ENCODE measurements at regions not wholly inside any gene's neighbourhood (a gene's known extent, or its start where the extent isn't known, plus 50 kb on each side); places are given as distances from the start of the nearest gene placed in this dataset.

- Histone ChIP-seq H3K27me3 (no peaks in the 10 kb centered on the region), H3K4me3 (no peak overlapping the region), H3K36me3 (no peaks in the 10 kb centered on the region), H3K79me2 (ENCODE audit: low read depth) (no peaks in the 10 kb centered on the region), H4K20me1 (ENCODE audit: low read depth) (no peaks in the 10 kb centered on the region), H3K4me2 (no peak overlapping the region), H2AFZ (replicated peaks) (no peak overlapping the region), H3K9ac (no peak overlapping the region), H3K9me3 (ENCODE audit: low read depth) (no peaks in the 10 kb centered on the region), H3F3A (ENCODE audit: low read depth) (no peaks in the 10 kb centered on the region), H3K27ac (no peak overlapping the region), H3K4me1 (no peaks in the 10 kb centered on the region)
- no peaks in the 10 kb centered on the region for H3K4me1 Mint-ChIP-seq
- H3K36me3 Mint-ChIP-seq, result no peaks in the 10 kb centered on the region
- H3K27ac Mint-ChIP-seq, result no peak overlapping the region
- no peaks in the 10 kb centered on the region for H3K9me3 Mint-ChIP-seq
- no peaks in the 10 kb centered on the region for H3K27me3 Mint-ChIP-seq (ENCODE audit: insufficient read depth, low read depth)
- no peak for DNase-seq (ENCODE audit: low spot score)
- TF ChIP-seq EZH2phosphoT487 (IDR thresholded peaks at IDR 0.05) (no peak), EZH2 (IDR thresholded peaks at IDR 0.05) (no peak), CTCF (IDR thresholded peaks at IDR 0.05) (no peak)
- no peak overlapping the region for H3K4me3 Mint-ChIP-seq
Measured at GRCh38 chr13:86161257-86161656, 362.0 kb upstream of the SLITRK6 start.

GRCh38 chr13:86155756-86156155, 356.5 kb upstream of the SLITRK6 start:
- Histone ChIP-seq H3K9ac (no peak overlapping the region), H3K4me3 (no peak overlapping the region), H3K27me3 (no peaks in the 10 kb centered on the region), H3K4me2 (no peak overlapping the region), H3K9me3 (ENCODE audit: low read depth) (no peaks in the 10 kb centered on the region), H3K79me2 (ENCODE audit: low read depth) (no peaks in the 10 kb centered on the region), H3K27ac (no peak overlapping the region), H3K36me3 (no peaks in the 10 kb centered on the region), H4K20me1 (ENCODE audit: low read depth) (no peaks in the 10 kb centered on the region), H3K4me1 (no peaks in the 10 kb centered on the region), H3F3A (ENCODE audit: low read depth) (no peaks in the 10 kb centered on the region), H2AFZ (replicated peaks) (no peak overlapping the region)
- Mint-ChIP-seq H3K9me3 (no peaks in the 10 kb centered on the region), H3K4me1 (no peaks in the 10 kb centered on the region), H3K4me3 (no peak overlapping the region), H3K36me3 (no peaks in the 10 kb centered on the region), H3K27me3 (ENCODE audit: insufficient read depth, low read depth) (no peaks in the 10 kb centered on the region), H3K27ac (no peak overlapping the region)
- DNase-seq (ENCODE audit: low spot score), result peak; percentile 8
- TF ChIP-seq CTCF (IDR thresholded peaks at IDR 0.05) (no peak), EZH2phosphoT487 (IDR thresholded peaks at IDR 0.05) (no peak)

- H2AFZ ChIP-seq (replicated peaks), result no peak overlapping the region
- Mint-ChIP-seq H3K4me1 (no peaks in the 10 kb centered on the region), H3K27me3 (ENCODE audit: insufficient read depth, low read depth) (no peaks in the 10 kb centered on the region), H3K9me3 (no peaks in the 10 kb centered on the region), H3K27ac (no peak overlapping the region), H3K36me3 (no peaks in the 10 kb centered on the region), H3K4me3 (no peak overlapping the region)
- H3K27me3 ChIP-seq, result no peaks in the 10 kb centered on the region
- no peaks in the 10 kb centered on the region for H4K20me1 ChIP-seq (ENCODE audit: low read depth)
- no peak overlapping the region for H3K4me3 ChIP-seq
- H3K36me3 ChIP-seq, result no peaks in the 10 kb centered on the region
- no peaks in the 10 kb centered on the region for H3K4me1 ChIP-seq
- H3F3A ChIP-seq (ENCODE audit: low read depth), result no peaks in the 10 kb centered on the region
- no peak overlapping the region for H3K4me2 ChIP-seq
- TF ChIP-seq EZH2phosphoT487 (IDR thresholded peaks at IDR 0.05) (no peak), EZH2 (IDR thresholded peaks at IDR 0.05) (no peak), CTCF (IDR thresholded peaks at IDR 0.05) (no peak)
- H3K9me3 ChIP-seq (ENCODE audit: low read depth), result no peaks in the 10 kb centered on the region
- H3K79me2 ChIP-seq (ENCODE audit: low read depth), result no peaks in the 10 kb centered on the region
- no peak overlapping the region for H3K9ac ChIP-seq
- no peak overlapping the region for H3K27ac ChIP-seq
- no peak for DNase-seq (ENCODE audit: low spot score)
Measured at GRCh38 chr13:86142080-86142479, 342.9 kb upstream of the SLITRK6 start.

GRCh38 chr13:86135856-86136255, 336.6 kb upstream of the SLITRK6 start:
- Mint-ChIP-seq H3K36me3 (no peaks in the 10 kb centered on the region), H3K27ac (no peak overlapping the region), H3K4me3 (no peak overlapping the region), H3K4me1 (no peaks in the 10 kb centered on the region), H3K9me3 (no peaks in the 10 kb centered on the region), H3K27me3 (ENCODE audit: insufficient read depth, low read depth) (no peaks in the 10 kb centered on the region)
- Histone ChIP-seq H4K20me1 (ENCODE audit: low read depth) (no peaks in the 10 kb centered on the region), H3K4me3 (no peak overlapping the region), H3K4me2 (no peak overlapping the region), H3K9me3 (ENCODE audit: low read depth) (no peaks in the 10 kb centered on the region), H3K27me3 (no peaks in the 10 kb centered on the region), H3K4me1 (no peaks in the 10 kb centered on the region), H3K9ac (no peak overlapping the region), H3K36me3 (no peaks in the 10 kb centered on the region), H3K79me2 (ENCODE audit: low read depth) (no peaks in the 10 kb centered on the region), H3K27ac (no peak overlapping the region), H3F3A (ENCODE audit: low read depth) (no peaks in the 10 kb centered on the region), H2AFZ (replicated peaks) (peak overlapping the region; percentile 50)
- DNase-seq (ENCODE audit: low spot score), result no peak
- TF ChIP-seq EZH2phosphoT487 (IDR thresholded peaks at IDR 0.05) (no peak), EZH2 (IDR thresholded peaks at IDR 0.05) (no peak), CTCF (IDR thresholded peaks at IDR 0.05) (no peak)

Data from neural progenitor cell (in vitro differentiated cells).